Osteoblast (primary cell): ENCODE measurements at regions not wholly inside any gene's neighbourhood (a gene's known extent, or its start where the extent isn't known, plus 50 kb on each side); places are given as distances from the start of the nearest gene placed in this dataset.
A peak's percentile ranks its signal among the peaks of the same experiment; 100 is the strongest.

Experiments used
- DNase-seq: peaks from one replicate; pipeline ENCODE4 v3.0.0; 2011; ENCODE audit warnings: low spot score, mixed read lengths; ENCODE audit not compliant: insufficient read length; ENCODE audit errors: missing footprints
- H2AFZ ChIP-seq: 2 replicates; pipeline ENCODE4 v1.6.0; 2011; ENCODE audit warnings: mild to moderate bottlenecking, low read length
- H3K27ac ChIP-seq: 2 replicates; pipeline ENCODE4 v1.5.1; 2011; ENCODE audit warnings: mild to moderate bottlenecking, low read depth, low read length, moderate library complexity
- H3K27me3 ChIP-seq: 2 replicates; pipeline ENCODE4 v1.6.0; 2012; ENCODE audit warnings: mild to moderate bottlenecking, control low read depth, inconsistent platforms, low read length, moderate library complexity; ENCODE audit not compliant: insufficient read depth
- H3K36me3 ChIP-seq: 2 replicates; pipeline ENCODE4 v1.5.1; 2011; ENCODE audit warnings: mild to moderate bottlenecking, low read length, control low read depth, moderate library complexity; ENCODE audit not compliant: insufficient read depth
- H3K4me1 ChIP-seq: 2 replicates; pipeline ENCODE4 v1.5.1; 2011; ENCODE audit warnings: mild to moderate bottlenecking, low read length, control low read depth, moderate library complexity; ENCODE audit not compliant: insufficient read depth
- H3K4me2 ChIP-seq: 2 replicates; pipeline ENCODE4 v1.6.0; 2011; ENCODE audit warnings: mild to moderate bottlenecking, low read length; ENCODE audit not compliant: insufficient read depth
- H3K4me3 ChIP-seq: fragments of 200-600 bp; sonication (generic); 3 replicates; pipeline ENCODE4 v1.5.1; 2012; ENCODE audit warnings: mild to moderate bottlenecking, low read length, inconsistent platforms; ENCODE audit not compliant: insufficient read depth
- H3K79me2 ChIP-seq: 2 replicates; pipeline ENCODE4 v1.6.0; 2012; ENCODE audit warnings: mild to moderate bottlenecking, low read length, control low read depth, inconsistent platforms; ENCODE audit not compliant: insufficient read depth
- H3K9me3 ChIP-seq: 2 replicates; pipeline ENCODE4 v1.5.1; 2011; ENCODE audit warnings: low read depth, low read length, control low read depth
- H4K20me1 ChIP-seq: 2 replicates; pipeline ENCODE4 v1.6.0; 2012; ENCODE audit warnings: mild to moderate bottlenecking, low read length, control low read depth; ENCODE audit not compliant: insufficient read depth
- CTCF ChIP-seq: IDR thresholded peaks from 2 replicates; pipeline ENCODE4 v1.5.1; 2011; ENCODE audit warnings: mild to moderate bottlenecking, low read depth, low read length, moderate library complexity; ENCODE audit errors: extremely low read depth

DNA sequence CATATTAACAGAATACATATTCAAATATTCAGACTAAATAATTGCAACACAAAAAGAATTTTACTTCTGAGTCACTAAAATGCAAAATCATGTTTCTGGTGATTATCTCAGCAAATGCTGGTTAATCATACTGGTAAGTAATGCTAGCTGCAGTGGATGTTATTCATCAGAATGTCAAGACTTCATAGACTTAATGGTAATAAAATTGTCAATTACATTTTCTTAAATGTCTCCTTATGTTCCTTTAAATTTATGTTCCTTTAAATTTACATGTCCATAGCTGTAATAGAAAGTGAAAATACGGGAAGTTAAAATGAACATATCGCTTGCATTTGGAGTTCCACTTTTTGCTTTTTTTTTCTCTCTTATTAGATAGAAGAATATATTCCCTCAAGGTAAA lies 853.0 kb downstream of the SLITRK6 start:
- Histone ChIP-seq H3K9me3 (peaks cover 3% of the 10 kb centered on the region), H3K4me2 (no peak overlapping the region), H3K79me2 (no peaks in the 10 kb centered on the region), H2AFZ (no peak overlapping the region), H3K36me3 (no peaks in the 10 kb centered on the region), H4K20me1 (no peaks in the 10 kb centered on the region), H3K4me1 (no peaks in the 10 kb centered on the region), H3K4me3 (no peak overlapping the region), H3K27me3 (no peaks in the 10 kb centered on the region), H3K27ac (no peak overlapping the region)
- DNase-seq: no peak
- no peak for TF ChIP-seq CTCF

DNA sequence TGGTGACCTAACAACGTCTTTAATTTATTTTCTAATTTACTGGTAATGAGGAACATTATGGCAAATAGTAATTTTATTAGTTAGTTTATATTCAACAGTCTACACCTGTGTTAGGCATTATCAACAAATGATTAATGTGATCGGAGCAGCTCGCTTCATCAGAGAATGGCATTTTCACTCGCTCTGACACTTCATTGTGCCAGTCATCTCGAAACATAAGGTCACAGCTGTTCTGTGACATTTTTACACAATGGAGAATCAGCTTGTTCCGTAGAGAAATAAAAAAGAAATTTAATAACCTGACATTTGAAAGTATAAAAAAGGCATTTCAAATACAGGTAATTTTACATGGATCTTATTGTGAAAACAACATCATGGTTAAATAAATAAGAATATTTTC lies 858.4 kb downstream of the SLITRK6 start:
- DNase-seq: no peak
- Histone ChIP-seq H3K4me3 (no peak overlapping the region), H3K79me2 (no peaks in the 10 kb centered on the region), H3K36me3 (no peaks in the 10 kb centered on the region), H2AFZ (no peak overlapping the region), H3K27ac (no peak overlapping the region), H4K20me1 (no peaks in the 10 kb centered on the region), H3K4me1 (no peaks in the 10 kb centered on the region), H3K9me3 (no peaks in the 10 kb centered on the region), H3K4me2 (no peak overlapping the region), H3K27me3 (no peaks in the 10 kb centered on the region)
- TF ChIP-seq CTCF: no peak

- H3K36me3 ChIP-seq: no peaks in the 10 kb centered on the region
- H3K79me2 ChIP-seq: no peaks in the 10 kb centered on the region
- TF ChIP-seq CTCF: no peak
- H2AFZ ChIP-seq: no peak overlapping the region
- no peak overlapping the region for H3K27ac ChIP-seq
- H3K4me1 ChIP-seq: no peaks in the 10 kb centered on the region
- H3K9me3 ChIP-seq: no peaks in the 10 kb centered on the region
- no peak overlapping the region for H3K4me2 ChIP-seq
- no peaks in the 10 kb centered on the region for H3K27me3 ChIP-seq
- H3K4me3 ChIP-seq: no peak overlapping the region
- no peaks in the 10 kb centered on the region for H4K20me1 ChIP-seq
- DNase-seq: no peak
Measured at GRCh38 chr13:84940167-84940566, 859.1 kb downstream of the SLITRK6 start.

- Histone ChIP-seq H3K27ac (no peak overlapping the region), H4K20me1 (no peaks in the 10 kb centered on the region), H3K4me3 (peak overlapping the region; percentile 42), H2AFZ (peak overlapping the region; percentile 53), H3K4me2 (no peak overlapping the region), H3K27me3 (no peaks in the 10 kb centered on the region), H3K4me1 (no peaks in the 10 kb centered on the region), H3K36me3 (no peaks in the 10 kb centered on the region), H3K79me2 (no peaks in the 10 kb centered on the region), H3K9me3 (no peaks in the 10 kb centered on the region)
- DNase-seq: no peak
- no peak for TF ChIP-seq CTCF
Measured at GRCh38 chr13:84934911-84935310, 864.3 kb downstream of the SLITRK6 start.
